B cell (primary cell): ENCODE measurements at regions not wholly inside any gene's neighbourhood (a gene's known extent, or its start where the extent isn't known, plus 50 kb on each side); places are given as distances from the start of the nearest gene placed in this dataset.

Source experiments
- EZH2 ChIP-seq: IDR thresholded peaks from 2 replicates; pipeline ENCODE4 v1.6.1; 2012; ENCODE audit warnings: borderline replicate concordance, low read depth, mild to moderate bottlenecking, moderate library complexity, low read length; ENCODE audit not compliant: insufficient read depth, poor library complexity, severe bottlenecking
- TF ChIP-seq, protein P1 (sequence below): fragments of 200-600 bp; IDR thresholded peaks from one replicate; pipeline ENCODE4 v1.8.0; 2022; ENCODE audit warnings: antibody characterized with exemption, mild to moderate bottlenecking

DNA sequence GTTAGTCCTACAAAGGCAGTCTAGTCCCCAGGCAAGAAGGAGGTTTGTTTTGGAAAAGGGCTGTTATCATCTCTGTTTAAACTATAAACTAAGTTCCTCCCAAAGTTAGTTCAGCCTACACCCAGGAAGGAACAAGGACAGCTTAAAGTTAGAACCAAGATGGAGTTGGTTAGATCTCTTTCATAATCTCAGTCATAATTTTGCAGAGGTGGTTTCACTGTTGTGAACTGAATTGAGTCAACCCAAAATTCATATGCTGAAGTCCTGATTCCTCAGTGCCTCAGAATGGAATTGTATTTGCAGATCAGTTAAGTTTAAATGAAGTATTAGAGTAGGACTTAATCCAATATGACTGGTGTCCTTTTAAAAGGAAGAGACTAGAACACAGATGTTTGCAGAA is 101.0 kb upstream of the C3orf80 start:
- no peak for TF ChIP-seq EZH2
- TF ChIP-seq, protein P1, sequence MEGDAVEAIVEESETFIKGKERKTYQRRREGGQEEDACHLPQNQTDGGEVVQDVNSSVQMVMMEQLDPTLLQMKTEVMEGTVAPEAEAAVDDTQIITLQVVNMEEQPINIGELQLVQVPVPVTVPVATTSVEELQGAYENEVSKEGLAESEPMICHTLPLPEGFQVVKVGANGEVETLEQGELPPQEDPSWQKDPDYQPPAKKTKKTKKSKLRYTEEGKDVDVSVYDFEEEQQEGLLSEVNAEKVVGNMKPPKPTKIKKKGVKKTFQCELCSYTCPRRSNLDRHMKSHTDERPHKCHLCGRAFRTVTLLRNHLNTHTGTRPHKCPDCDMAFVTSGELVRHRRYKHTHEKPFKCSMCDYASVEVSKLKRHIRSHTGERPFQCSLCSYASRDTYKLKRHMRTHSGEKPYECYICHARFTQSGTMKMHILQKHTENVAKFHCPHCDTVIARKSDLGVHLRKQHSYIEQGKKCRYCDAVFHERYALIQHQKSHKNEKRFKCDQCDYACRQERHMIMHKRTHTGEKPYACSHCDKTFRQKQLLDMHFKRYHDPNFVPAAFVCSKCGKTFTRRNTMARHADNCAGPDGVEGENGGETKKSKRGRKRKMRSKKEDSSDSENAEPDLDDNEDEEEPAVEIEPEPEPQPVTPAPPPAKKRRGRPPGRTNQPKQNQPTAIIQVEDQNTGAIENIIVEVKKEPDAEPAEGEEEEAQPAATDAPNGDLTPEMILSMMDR, result no peak
